Neural progenitor cell (in vitro differentiated cells): ENCODE measurements at regions not wholly inside any gene's neighbourhood (a gene's known extent, or its start where the extent isn't known, plus 50 kb on each side); places are given as distances from the start of the nearest gene placed in this dataset.
"Not testable (repeated sequence)": the region's sequence is repeated elsewhere in the genome, so short reads cannot be mapped to it uniquely, and the experiment has no call there.

Experiments
- DNase-seq: peaks from one replicate; pipeline ENCODE4 v3.0.0-alpha.2; 2016; ENCODE audit warnings: low spot score
- H2AFZ ChIP-seq: fragments of 200-600 bp; sonication (generic); replicated peaks from 2 replicates; pipeline ENCODE4 v1.6.1; 2016; ENCODE audit warnings: antibody characterized with exemption
- H3F3A ChIP-seq: fragments of 200-600 bp; sonication (generic); 2 replicates; pipeline ENCODE4 v1.6.1; 2016; ENCODE audit warnings: antibody characterized with exemption, low read depth
- H3K27ac ChIP-seq: fragments of 200-600 bp; sonication (generic); 2 replicates; pipeline ENCODE4 v1.5.1; 2016; ENCODE audit warnings: mild to moderate bottlenecking
- H3K27me3 ChIP-seq: fragments of 200-600 bp; sonication (generic); 2 replicates; pipeline ENCODE4 v1.6.1; 2016; ENCODE audit warnings: mild to moderate bottlenecking, moderate library complexity
- H3K36me3 ChIP-seq: fragments of 200-600 bp; sonication (generic); 2 replicates; pipeline ENCODE4 v1.5.1; 2016
- H3K4me1 ChIP-seq: fragments of 200-600 bp; sonication (generic); 2 replicates; pipeline ENCODE4 v1.6.1; 2016; ENCODE audit warnings: mixed run types
- H3K4me2 ChIP-seq: fragments of 200-600 bp; sonication (generic); 2 replicates; pipeline ENCODE4 v1.6.1; 2016
- H3K4me3 ChIP-seq: fragments of 200-600 bp; sonication (generic); 2 replicates; pipeline ENCODE4 v1.5.1; 2016
- H3K79me2 ChIP-seq: fragments of 200-600 bp; sonication (generic); 2 replicates; pipeline ENCODE4 v1.6.1; 2016; ENCODE audit warnings: low read depth
- H3K9ac ChIP-seq: fragments of 200-600 bp; sonication (generic); 2 replicates; pipeline ENCODE4 v1.6.1; 2016
- H3K9me3 ChIP-seq: fragments of 200-600 bp; sonication (generic); 2 replicates; pipeline ENCODE4 v1.5.1; 2016; ENCODE audit warnings: low read depth
- H4K20me1 ChIP-seq: fragments of 200-600 bp; sonication (generic); 2 replicates; pipeline ENCODE4 v1.6.1; 2016; ENCODE audit warnings: low read depth
- H3K27ac Mint-ChIP-seq: 3 replicates; pipeline ENCODE4 v1.8.0; 2021; ENCODE audit warnings: mixed read lengths
- H3K27me3 Mint-ChIP-seq: 2 replicates; pipeline ENCODE4 v1.8.0; 2022; ENCODE audit warnings: low read depth, mild to moderate bottlenecking, inconsistent platforms, moderate library complexity, mixed read lengths; ENCODE audit not compliant: insufficient read depth
- H3K36me3 Mint-ChIP-seq: 3 replicates; pipeline ENCODE4 v1.8.0; 2021; ENCODE audit warnings: mixed read lengths
- H3K4me1 Mint-ChIP-seq: 3 replicates; pipeline ENCODE4 v1.8.0; 2021; ENCODE audit warnings: mixed read lengths
- H3K4me3 Mint-ChIP-seq: 3 replicates; pipeline ENCODE4 v1.8.0; 2021; ENCODE audit warnings: mild to moderate bottlenecking, moderate library complexity, mixed read lengths
- H3K9me3 Mint-ChIP-seq: 3 replicates; pipeline ENCODE4 v1.8.0; 2020; ENCODE audit warnings: mixed read lengths
- EZH2 ChIP-seq: fragments of 200-600 bp; sonication (generic); IDR thresholded peaks from 2 replicates; pipeline ENCODE4 v1.6.1; 2017; ENCODE audit warnings: antibody characterized with exemption, mild to moderate bottlenecking, moderate library complexity
- EZH2phosphoT487 ChIP-seq: fragments of 200-600 bp; sonication (generic); IDR thresholded peaks from 2 replicates; pipeline ENCODE4 v1.6.1; 2017; ENCODE audit warnings: antibody characterized with exemption
- TF ChIP-seq, protein P1 (sequence below): fragments of 200-600 bp; sonication (generic); IDR thresholded peaks from 2 replicates; pipeline ENCODE4 v1.5.1; 2017; ENCODE audit warnings: antibody characterized with exemption, mild to moderate bottlenecking

DNA sequence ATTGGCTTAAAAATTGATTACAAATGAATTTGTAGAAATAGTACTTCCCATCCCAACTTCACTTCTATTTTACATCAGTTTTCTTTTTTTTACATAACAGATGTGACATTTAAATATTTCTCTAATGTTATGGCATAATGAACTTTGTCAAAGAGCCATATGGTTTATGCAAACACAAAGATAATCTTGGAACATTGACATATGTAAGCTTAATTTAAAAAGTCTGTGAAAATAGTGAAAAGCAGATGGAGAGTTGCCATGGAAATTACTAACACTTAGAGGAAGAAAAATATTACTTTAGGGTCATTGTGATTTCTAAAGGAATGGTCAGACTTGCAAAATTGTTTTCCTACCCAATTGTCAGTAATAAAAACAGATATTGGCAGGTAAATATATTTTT lies 232.4 kb downstream of the AEBP2 start:
- no peaks in the 10 kb centered on the region for H3K79me2 ChIP-seq
- Mint-ChIP-seq H3K27ac (no peak overlapping the region), H3K9me3 (peaks cover 3% of the 10 kb centered on the region), H3K4me3 (no peak overlapping the region), H3K27me3 (no peaks in the 10 kb centered on the region), H3K4me1 (no peaks in the 10 kb centered on the region), H3K36me3 (no peaks in the 10 kb centered on the region)
- no peak overlapping the region for H3K4me3 ChIP-seq
- H3K4me2 ChIP-seq = no peak overlapping the region
- H3K4me1 ChIP-seq = no peaks in the 10 kb centered on the region
- no peak overlapping the region for H2AFZ ChIP-seq
- H3F3A ChIP-seq = no peaks in the 10 kb centered on the region
- H3K9ac ChIP-seq = no peak overlapping the region
- no peak for DNase-seq
- TF ChIP-seq, protein P1, sequence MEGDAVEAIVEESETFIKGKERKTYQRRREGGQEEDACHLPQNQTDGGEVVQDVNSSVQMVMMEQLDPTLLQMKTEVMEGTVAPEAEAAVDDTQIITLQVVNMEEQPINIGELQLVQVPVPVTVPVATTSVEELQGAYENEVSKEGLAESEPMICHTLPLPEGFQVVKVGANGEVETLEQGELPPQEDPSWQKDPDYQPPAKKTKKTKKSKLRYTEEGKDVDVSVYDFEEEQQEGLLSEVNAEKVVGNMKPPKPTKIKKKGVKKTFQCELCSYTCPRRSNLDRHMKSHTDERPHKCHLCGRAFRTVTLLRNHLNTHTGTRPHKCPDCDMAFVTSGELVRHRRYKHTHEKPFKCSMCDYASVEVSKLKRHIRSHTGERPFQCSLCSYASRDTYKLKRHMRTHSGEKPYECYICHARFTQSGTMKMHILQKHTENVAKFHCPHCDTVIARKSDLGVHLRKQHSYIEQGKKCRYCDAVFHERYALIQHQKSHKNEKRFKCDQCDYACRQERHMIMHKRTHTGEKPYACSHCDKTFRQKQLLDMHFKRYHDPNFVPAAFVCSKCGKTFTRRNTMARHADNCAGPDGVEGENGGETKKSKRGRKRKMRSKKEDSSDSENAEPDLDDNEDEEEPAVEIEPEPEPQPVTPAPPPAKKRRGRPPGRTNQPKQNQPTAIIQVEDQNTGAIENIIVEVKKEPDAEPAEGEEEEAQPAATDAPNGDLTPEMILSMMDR = no peak
- TF ChIP-seq EZH2 = no peak
- no peaks in the 10 kb centered on the region for H3K36me3 ChIP-seq
- H3K9me3 ChIP-seq = no peaks in the 10 kb centered on the region
- H3K27ac ChIP-seq = no peak overlapping the region
- no peaks in the 10 kb centered on the region for H3K27me3 ChIP-seq
- no peaks in the 10 kb centered on the region for H4K20me1 ChIP-seq

DNA sequence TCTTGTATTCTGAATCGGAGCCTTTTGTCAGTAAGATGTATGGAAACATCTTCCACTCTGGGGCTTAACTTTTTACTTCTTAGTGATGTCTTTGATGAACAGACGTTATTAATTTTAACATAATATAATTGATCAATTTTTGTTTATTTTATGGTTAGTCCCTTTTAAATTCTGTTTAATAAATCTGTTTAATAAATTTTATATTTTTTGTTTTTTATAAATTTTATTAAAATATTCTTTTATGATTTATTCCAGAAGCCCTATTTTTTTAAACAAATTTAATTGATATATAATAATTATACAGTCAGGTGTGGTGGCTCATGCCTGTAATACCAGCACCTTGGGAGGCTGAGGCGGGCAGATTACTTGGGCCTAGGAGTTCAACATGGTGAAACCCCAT lies 235.1 kb downstream of the AEBP2 start:
- Histone ChIP-seq H3F3A (no peaks in the 10 kb centered on the region), H4K20me1 (no peaks in the 10 kb centered on the region), H3K9me3 (no peaks in the 10 kb centered on the region), H3K4me3 (no peak overlapping the region), H2AFZ (no peak overlapping the region), H3K4me1 (no peaks in the 10 kb centered on the region), H3K27me3 (no peaks in the 10 kb centered on the region), H3K36me3 (no peaks in the 10 kb centered on the region), H3K9ac (no peak overlapping the region), H3K27ac (no peak overlapping the region), H3K79me2 (no peaks in the 10 kb centered on the region), H3K4me2 (no peak overlapping the region)
- TF ChIP-seq EZH2 (no peak), EZH2phosphoT487 (no peak)
- TF ChIP-seq, protein P1 = no peak
- Mint-ChIP-seq H3K27me3 (peaks cover 3% of the 10 kb centered on the region), H3K36me3 (no peaks in the 10 kb centered on the region), H3K4me3 (no peak overlapping the region), H3K4me1 (no peaks in the 10 kb centered on the region), H3K27ac (no peak overlapping the region), H3K9me3 (peaks cover 21% of the 10 kb centered on the region)
- DNase-seq = no peak

DNA sequence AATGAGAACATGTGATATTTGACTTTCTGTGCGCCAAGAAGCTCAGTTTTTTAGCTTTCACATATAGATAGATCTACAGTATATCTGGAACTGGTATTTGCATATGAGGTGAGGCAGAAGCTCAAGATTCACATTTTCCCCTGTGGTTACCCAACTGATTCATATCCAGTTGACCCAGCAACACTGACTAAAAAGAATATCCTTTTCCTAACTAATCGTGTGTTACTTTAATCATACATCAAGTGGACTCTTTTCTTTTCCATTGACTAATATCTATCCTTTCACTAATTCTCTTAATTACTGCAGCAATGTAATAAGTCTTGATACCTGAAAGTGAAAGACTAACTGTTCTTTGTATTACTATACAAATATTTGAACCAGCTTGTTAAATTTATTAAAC lies 236.1 kb downstream of the AEBP2 start:
- no peak overlapping the region for H3K4me3 Mint-ChIP-seq
- TF ChIP-seq EZH2phosphoT487 (no peak), EZH2 (no peak)
- TF ChIP-seq, protein P1 = no peak
- no peaks in the 10 kb centered on the region for H3K4me1 ChIP-seq

DNA sequence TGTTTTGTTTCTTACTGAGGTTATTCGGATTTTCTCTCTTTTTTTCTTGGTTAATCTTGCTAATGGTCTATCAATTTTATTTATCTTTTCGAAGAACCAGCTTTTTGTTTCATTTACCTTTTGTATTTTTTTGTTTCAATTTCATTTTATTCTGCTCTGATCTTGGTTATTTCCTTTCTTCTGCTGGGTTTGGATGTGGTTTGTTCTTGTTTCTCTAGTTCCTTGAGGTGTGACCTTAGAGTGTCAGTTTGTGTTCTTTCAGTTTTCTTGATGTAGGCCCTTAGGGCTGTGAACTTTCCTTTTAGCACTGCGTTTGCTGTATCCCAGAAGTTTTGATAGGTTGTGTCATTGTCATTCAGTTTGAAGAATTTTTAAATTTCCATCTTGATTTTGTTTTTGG lies 239.2 kb downstream of the AEBP2 start:
- H3F3A ChIP-seq, H3K27ac ChIP-seq, H3K9me3 ChIP-seq, H3K4me3 Mint-ChIP-seq, H3K27ac Mint-ChIP-seq, H3K36me3 ChIP-seq, H3K9ac ChIP-seq, H3K27me3 Mint-ChIP-seq, H3K4me1 Mint-ChIP-seq, H3K4me2 ChIP-seq, DNase-seq, H3K36me3 Mint-ChIP-seq, H3K27me3 ChIP-seq, H2AFZ ChIP-seq, H4K20me1 ChIP-seq, H3K79me2 ChIP-seq, H3K4me3 ChIP-seq, H3K4me1 ChIP-seq: not testable (repeated sequence)
- peaks cover 32% of the 10 kb centered on the region for H3K9me3 Mint-ChIP-seq

More for the DNA sequence above, 236.1 kb downstream of the AEBP2 start:
- H3K79me2 ChIP-seq = no peaks in the 10 kb centered on the region
- no peaks in the 10 kb centered on the region for H3K9me3 ChIP-seq
- no peak overlapping the region for H3K4me2 ChIP-seq
- Mint-ChIP-seq H3K27ac (no peak overlapping the region), H3K9me3 (peaks cover 31% of the 10 kb centered on the region), H3K27me3 (peaks cover 3% of the 10 kb centered on the region), H3K36me3 (peaks cover 2% of the 10 kb centered on the region), H3K4me1 (no peaks in the 10 kb centered on the region)
- no peak overlapping the region for H3K4me3 ChIP-seq
- no peaks in the 10 kb centered on the region for H3K27me3 ChIP-seq
- no peaks in the 10 kb centered on the region for H4K20me1 ChIP-seq
- no peak overlapping the region for H3K27ac ChIP-seq
- no peaks in the 10 kb centered on the region for H3K36me3 ChIP-seq
- H3F3A ChIP-seq = no peaks in the 10 kb centered on the region
- H2AFZ ChIP-seq = no peak overlapping the region
- no peak overlapping the region for H3K9ac ChIP-seq
- DNase-seq = no peak
